Stimulated activated CD4-positive, alpha-beta T cell treated with anti-CD3 and anti-CD28 coated beads, Interleukin-4, amount 100 ng/mL, for 1 hour (primary cell): ENCODE measurements at regions not wholly inside any gene's neighbourhood (a gene's known extent, or its start where the extent isn't known, plus 50 kb on each side); places are given as distances from the start of the nearest gene placed in this dataset.
"Not testable (repeated sequence)": the region's sequence is repeated elsewhere in the genome, so short reads cannot be mapped to it uniquely, and the experiment has no call there.

Experiments used
- DNase-seq: peaks from one replicate; pipeline ENCODE4 v3.0.0-alpha.2; 2020

DNA sequence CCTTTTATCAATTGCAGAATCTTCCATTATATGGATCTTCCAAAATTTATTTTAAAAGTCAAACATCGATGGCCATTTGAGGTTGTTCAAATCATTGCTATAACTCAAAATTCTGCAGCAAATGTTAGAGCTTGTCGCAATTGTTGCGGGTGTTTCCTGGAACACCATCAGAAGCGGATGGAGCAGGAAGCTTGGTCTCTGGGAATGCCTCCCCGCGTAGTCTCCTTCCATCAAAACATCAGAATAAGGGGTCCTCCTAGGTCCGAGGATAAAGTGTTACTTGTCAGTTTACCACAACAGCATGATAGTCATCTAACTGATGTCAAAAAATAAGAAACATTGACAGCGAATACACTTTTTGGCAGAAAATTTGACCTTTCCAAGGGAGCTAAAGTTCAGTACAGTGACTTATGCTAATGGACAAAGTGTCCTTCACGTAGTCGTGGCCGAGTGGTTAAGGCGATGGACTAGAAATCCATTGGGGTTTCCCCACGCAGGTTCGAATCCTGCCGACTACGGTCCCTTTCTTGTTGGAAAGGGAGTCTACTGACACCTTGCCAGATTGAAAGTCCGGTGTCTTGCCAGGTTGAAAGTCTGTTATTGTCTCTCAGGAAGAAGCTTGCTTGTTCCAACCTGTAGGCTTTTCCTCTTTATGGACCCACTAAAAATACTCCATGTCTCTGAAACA, 59.0 kb upstream of the ZNF184 start:
- DNase-seq, result no peak

DNA sequence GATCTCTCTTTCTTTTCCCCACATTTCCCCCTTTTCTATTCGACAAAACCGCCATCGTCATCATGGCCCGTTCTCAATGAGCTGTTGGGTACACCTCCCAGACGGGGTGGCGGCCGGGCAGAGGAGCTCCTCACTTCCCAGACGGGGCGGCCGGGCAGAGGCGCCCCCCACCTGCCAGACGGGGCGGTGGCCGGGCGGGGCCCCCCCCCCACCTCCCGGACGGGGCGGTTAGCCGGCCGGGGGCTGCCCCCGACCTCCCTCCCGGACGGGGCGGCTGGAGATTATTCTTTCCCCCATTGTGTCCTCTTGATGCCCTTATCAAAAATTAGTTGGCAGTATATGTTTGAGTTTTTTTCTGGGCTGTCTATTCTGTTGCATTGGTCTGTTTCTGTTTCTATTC, 56.9 kb upstream of the ZNF184 start:
- not testable (repeated sequence) for DNase-seq

DNA sequence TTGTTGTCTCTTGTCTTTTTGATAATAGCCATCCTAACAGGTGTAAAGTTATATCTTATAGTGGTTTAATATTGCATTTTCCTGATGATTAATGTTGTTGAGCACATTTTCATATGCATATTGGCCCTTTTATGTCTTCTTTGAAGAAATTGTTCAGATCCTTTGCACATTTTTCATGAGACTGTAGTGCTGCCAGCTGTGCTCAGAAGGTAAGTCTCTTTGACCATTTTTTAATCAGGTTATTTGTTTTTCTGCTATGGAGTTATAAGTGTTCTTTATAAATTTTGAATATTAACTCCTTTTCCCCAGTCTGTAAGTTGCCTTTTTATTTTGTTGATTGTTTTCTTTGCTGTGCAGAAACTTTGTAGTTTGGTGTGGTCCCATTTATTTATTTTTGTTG, 55.8 kb upstream of the ZNF184 start:
- no peak for DNase-seq
